Panc1 (cell line): ENCODE measurements at regions not wholly inside any gene's neighbourhood (a gene's known extent, or its start where the extent isn't known, plus 50 kb on each side); places are given as distances from the start of the nearest gene placed in this dataset.
A peak's percentile ranks its signal among the peaks of the same experiment; 100 is the strongest.

Experiments used
- ATAC-seq: fragments of 200-7000 bp; cut with Tn5 transposase; 2 replicates; pipeline ENCODE4 v1.9.1; 2020; ENCODE audit warnings: mild to moderate bottlenecking, moderate library complexity
- BruUV-seq: library from RNA; stranded (reverse); fragments of 400-500 nt; replicated peaks from 2 replicates; lab custom pipeline; 2021; lab: Mats Ljungman, UMichigan
- CTCF ChIA-PET: fragments of 300-600 bp; sonication (Branson Sonifier 250); formaldehyde crosslinking; loops from one replicate; lab custom pipeline; 2022; ENCODE audit warnings: antibody characterized with exemption; lab: Charles Lee
- POLR2A ChIA-PET: fragments of 300-600 bp; sonication (Branson Sonifier 250); formaldehyde crosslinking; loops from one replicate; lab custom pipeline; 2022; ENCODE audit warnings: antibody characterized with exemption; lab: Charles Lee
- DNase-seq: peaks from one replicate; pipeline ENCODE4 v3.0.0-alpha.2; 2010; ENCODE audit warnings: low read depth, low spot score
- H3K27ac ChIP-seq: 2 replicates; pipeline ENCODE4 v1.5.1; 2011; ENCODE audit warnings: mild to moderate bottlenecking, low read length, inconsistent platforms
- H3K27me3 ChIP-seq: fragments of 200-500 bp; sonication (Bioruptor generic); 2 replicates; pipeline ENCODE4 v1.6.0; 2014; ENCODE audit warnings: low read length, inconsistent platforms; ENCODE audit not compliant: control insufficient read depth, insufficient read depth
- H3K36me3 ChIP-seq: fragments of 200-500 bp; sonication (Bioruptor generic); 2 replicates; pipeline ENCODE4 v1.5.1; 2014; ENCODE audit warnings: inconsistent platforms, mild to moderate bottlenecking, low read length, moderate library complexity; ENCODE audit not compliant: control insufficient read depth, insufficient read depth
- H3K4me1 ChIP-seq: 2 replicates; pipeline ENCODE4 v1.5.1; 2011; ENCODE audit warnings: inconsistent platforms, mild to moderate bottlenecking, low read length, moderate library complexity; ENCODE audit not compliant: control insufficient read depth, insufficient read depth
- H3K4me3 ChIP-seq, 2 experiments: 2 replicates each; pipeline ENCODE4 v1.5.1; 2011 to 2012; ENCODE audit warnings: low read depth in 2 of 2, low read length in 2 of 2, mild to moderate bottlenecking in 2 of 2, inconsistent platforms in 1 of 2, moderate library complexity in 1 of 2
- H3K9me3 ChIP-seq: fragments of 200-500 bp; sonication (Bioruptor generic); 2 replicates; pipeline ENCODE4 v1.5.1; 2014; ENCODE audit warnings: low read depth, mild to moderate bottlenecking, inconsistent platforms, low read length, moderate library complexity; ENCODE audit not compliant: control insufficient read depth, insufficient read depth
- CTCF ChIP-seq: fragments of 450-650 bp; IDR thresholded peaks from 2 replicates; pipeline ENCODE4 v1.5.1; 2017; ENCODE audit warnings: mild to moderate bottlenecking
- POLR2AphosphoS5 ChIP-seq: IDR thresholded peaks from 2 replicates; pipeline ENCODE4 v1.6.1; 2012; ENCODE audit warnings: mild to moderate bottlenecking, low read depth, low read length, moderate library complexity
- REST ChIP-seq, 2 experiments: IDR thresholded peaks; 2 replicates each; pipeline ENCODE4 v1.6.1; 2011 to 2012; ENCODE audit warnings: low read depth in 2 of 2, control low read depth in 1 of 2, low read length in 1 of 2, mild to moderate bottlenecking in 1 of 2, moderate library complexity in 1 of 2; ENCODE audit not compliant: insufficient read depth in 1 of 2
- SIN3A ChIP-seq: IDR thresholded peaks from 2 replicates; pipeline ENCODE4 v1.6.1; 2012; ENCODE audit warnings: low read depth, mild to moderate bottlenecking, low read length, moderate library complexity, borderline replicate concordance; ENCODE audit not compliant: insufficient read depth
- TCF7L2 ChIP-seq: IDR thresholded peaks from 2 replicates; pipeline ENCODE4 v1.6.1; 2011; ENCODE audit warnings: mild to moderate bottlenecking, low read depth, low read length, inconsistent platforms
- in situ Hi-C: cut with HindIII; loops from 2 replicates; pipeline ENCODE4 v1.10.0; 2016; ENCODE audit warnings: low sequenced_read_pairs, low pct_unique_long_range_greater_than_20kb
- intact Hi-C: fragments of 100-400 bp; cut with micrococcal nuclease; formaldehyde crosslinking; loops from one replicate; pipeline ENCODE4 v1.10.0; 2022; ENCODE audit not compliant: unreplicated experiment

DNA sequence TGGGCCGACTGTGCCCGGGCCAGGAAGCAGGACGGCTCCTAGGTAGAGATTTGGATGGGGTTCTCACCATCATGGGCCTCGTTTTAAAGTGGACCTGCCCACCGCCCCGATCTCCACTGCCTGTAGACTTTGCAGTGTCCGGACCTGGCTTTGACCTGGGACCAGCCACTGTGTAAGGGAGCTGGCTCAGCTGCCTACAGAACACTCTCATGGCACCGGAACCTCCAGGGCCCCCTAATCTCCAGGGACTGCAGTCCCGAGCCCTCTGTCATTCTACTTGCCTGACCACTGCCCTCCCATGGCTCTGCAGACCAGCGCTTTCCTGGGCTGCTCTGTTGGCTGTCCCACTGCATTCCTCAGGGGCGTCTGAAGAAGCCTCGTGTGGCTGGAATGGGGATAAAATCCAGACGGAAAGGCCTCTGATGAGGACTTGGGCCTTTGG lies 120.8 kb downstream of the GLI2 start:
- ChIA-PET CTCF (interaction anchor here (0.5 to 0.6 kb wide), 2 partner anchors 61 to 99 kb away, joined by 3 to 8 read pairs; no protein-coding TSS in a partner anchor), POLR2A (no interaction called here)
- in situ Hi-C loops = no loop called here
- intact Hi-C loops = no loop called here
- Histone ChIP-seq H3K4me3 (no peak overlapping the region), H3K9me3 (no peaks in the 10 kb centered on the region), H3K36me3 (no peaks in the 10 kb centered on the region), H3K27ac (no peak overlapping the region), H3K27me3 (no peaks in the 10 kb centered on the region), H3K4me1 (no peaks in the 10 kb centered on the region)
- DNase-seq = no peak
- no TSS peak for BruUV-seq
- TF ChIP-seq SIN3A = no peak
- no peak for TF ChIP-seq CTCF
- no peak for TF ChIP-seq TCF7L2
- peak; percentile 70 for ATAC-seq

DNA sequence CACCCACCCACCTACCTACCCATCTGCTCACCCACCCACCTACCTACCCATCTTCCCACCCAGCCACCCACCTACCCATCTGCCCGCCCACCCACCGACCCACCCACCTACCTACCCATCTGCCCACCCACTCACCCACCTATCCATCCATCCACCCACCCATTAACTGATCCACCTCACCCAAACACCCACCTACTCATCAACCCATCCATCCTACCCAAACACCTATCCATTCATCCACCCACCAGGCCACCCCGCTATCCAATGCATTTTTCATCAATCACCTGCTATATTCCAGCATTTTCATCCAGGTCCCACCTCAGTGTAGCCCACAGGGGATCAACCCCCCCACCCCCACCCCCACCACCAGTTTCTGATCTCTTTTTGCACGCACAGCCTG lies 121.8 kb downstream of the GLI2 start:
- in situ Hi-C loops (no loop called here), intact Hi-C loops (no loop called here)
- no peaks in the 10 kb centered on the region for H3K36me3 ChIP-seq
- BruUV-seq = no TSS peak
- no peaks in the 10 kb centered on the region for H3K9me3 ChIP-seq
- CTCF ChIA-PET = no interaction called here
- H3K4me1 ChIP-seq = no peaks in the 10 kb centered on the region
- no peak overlapping the region for H3K27ac ChIP-seq
- H3K27me3 ChIP-seq = no peaks in the 10 kb centered on the region
- H3K4me3 ChIP-seq = no peak overlapping the region
- ATAC-seq (no peak), DNase-seq (no peak)
- POLR2A ChIA-PET = no interaction called here
- TF ChIP-seq REST (IDR thresholded peaks at IDR 0.05; ENCODE audit: insufficient read depth in 1 of 2, low read depth in 2 of 2, low read length in 1 of 2) (no peak), CTCF (no peak), POLR2AphosphoS5 (no peak), TCF7L2 (no peak), SIN3A (no peak)

DNA sequence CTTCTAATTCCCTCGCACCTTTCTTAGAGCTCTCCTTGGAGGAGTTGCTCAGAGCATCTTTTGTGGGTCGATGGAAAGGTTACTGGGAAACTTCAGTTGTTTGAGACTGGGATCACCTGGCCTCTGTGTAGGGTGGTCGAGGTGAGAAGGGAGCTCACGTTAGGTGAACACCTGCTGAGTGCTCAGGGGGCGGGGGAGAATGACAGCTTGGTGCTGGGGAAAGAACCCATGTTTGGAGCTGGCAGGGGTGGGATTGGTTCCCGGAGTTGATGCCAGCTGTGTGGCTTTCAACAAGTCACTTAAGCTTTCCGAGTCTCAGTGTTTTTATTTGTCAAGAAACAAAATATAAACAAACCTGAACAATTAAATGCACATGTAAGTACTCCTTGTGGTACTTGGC lies 122.3 kb downstream of the GLI2 start:
- DNase-seq (no peak), ATAC-seq (no peak)
- CTCF ChIA-PET = no interaction called here
- TF ChIP-seq TCF7L2 = no peak
- TF ChIP-seq POLR2AphosphoS5 = no peak
- no peak for TF ChIP-seq REST (IDR thresholded peaks at IDR 0.05; ENCODE audit: insufficient read depth in 1 of 2, low read depth in 2 of 2, low read length in 1 of 2)
- no peak for TF ChIP-seq SIN3A
- no peak for TF ChIP-seq CTCF
- no peaks in the 10 kb centered on the region for H3K27me3 ChIP-seq
- no peak overlapping the region for H3K4me3 ChIP-seq
- no peaks in the 10 kb centered on the region for H3K36me3 ChIP-seq
- no TSS peak for BruUV-seq
- intact Hi-C loops = no loop called here
- in situ Hi-C loops = no loop called here
- no peaks in the 10 kb centered on the region for H3K4me1 ChIP-seq
- H3K27ac ChIP-seq = no peak overlapping the region
- no peaks in the 10 kb centered on the region for H3K9me3 ChIP-seq
- POLR2A ChIA-PET = no interaction called here
